ENCODE measurements at regions not wholly inside any gene's neighbourhood (a gene's known extent, or its start where the extent isn't known, plus 50 kb on each side); places are given as distances from the start of the nearest gene placed in this dataset.

GRCh38 chr2:126527836-126528490, 128.0 kb upstream of the GYPC start:
- Histone ChIP-seq H3K56ac (ENCODE audit: extremely low read depth, insufficient read depth, low read length) (no peak overlapping the region), H3K4me3 (ENCODE audit: insufficient read depth, low read depth, low read length) (no peak overlapping the region), H3K23ac (ENCODE audit: low read depth, low read length) (no peak overlapping the region), H2AK9ac (replicated peaks; ENCODE audit: low read depth, low read length, poor library complexity) (no peak overlapping the region), H3K36me3 (ENCODE audit: control insufficient read depth, insufficient read depth, low read length) (no peaks in the 10 kb centered on the region), H3K27me3 (ENCODE audit: control insufficient read depth, insufficient read depth, low read length) (no peaks in the 10 kb centered on the region), H2AK5ac (ENCODE audit: low read depth, low read length) (no peak overlapping the region), H3K9ac (ENCODE audit: low read depth, low read length) (no peak overlapping the region), H3K4me1 (ENCODE audit: control insufficient read depth, insufficient read depth, low read length) (no peaks in the 10 kb centered on the region), H3K79me1 (ENCODE audit: low read depth in 1 of 2, low read length in 2 of 2) (no peaks in the 10 kb centered on the region), H2BK5ac (ENCODE audit: low read depth, low read length, poor library complexity, severe bottlenecking) (no peak overlapping the region), H3K27ac (ENCODE audit: insufficient read depth, low read length) (no peak overlapping the region), H2BK15ac (ENCODE audit: low read depth, low read length) (no peak overlapping the region), H3K14ac (replicated peaks; ENCODE audit: low read depth, low read length) (no peak overlapping the region), H3K4ac (ENCODE audit: low read depth, low read length) (no peak overlapping the region), H3K9me3 (ENCODE audit: control insufficient read depth, insufficient read depth, low read length) (no peaks in the 10 kb centered on the region), H4K8ac (ENCODE audit: low read depth in 2 of 2, low read length in 2 of 2) (no peak overlapping the region), H4K5ac (ENCODE audit: low read depth, low read length) (no peak overlapping the region), H3K9me1 (ENCODE audit: insufficient read depth, low read length) (no peaks in the 10 kb centered on the region), H2BK120ac (ENCODE audit: low read depth, low read length) (no peak overlapping the region), H4K91ac (ENCODE audit: insufficient read depth, low read depth, low read length) (no peak overlapping the region), H3K4me2 (ENCODE audit: low read depth, low read length) (no peak overlapping the region), H2BK20ac (ENCODE audit: low read depth, low read length) (no peak overlapping the region), H4K20me1 (ENCODE audit: insufficient read depth, low read length) (no peaks in the 10 kb centered on the region; the same call in 1 of the 2 replicates), H3K18ac (ENCODE audit: low read depth, low read length) (no peak overlapping the region), H2AFZ (replicated peaks; ENCODE audit: low read length, poor library complexity) (no peak overlapping the region)
- BruUV-seq (replicated peaks): no TSS peak
- intact Hi-C loops (cut with micrococcal nuclease) (loop anchor here (1.0 kb wide), 1 partner anchor 249 kb away; no protein-coding TSS in a partner anchor), in situ Hi-C loops (cut with MboI; ENCODE audit: low sequenced_read_pairs) (loop anchor here (5.0 kb wide), 1 partner anchor 249 kb away; no protein-coding TSS in a partner anchor), dilution Hi-C loops (cut with HindIII; ENCODE audit: low sequenced_read_pairs, unreplicated experiment) (no loop called here)
- ATAC-seq (ENCODE audit: low read depth) (0 out of 2 replicates have a peak, but pooled peaks have one; percentile 42), DNase-seq (peak; percentile 58)
- POLR2A ChIA-PET (ENCODE audit: unreplicated experiment): no interaction called here
- WGBS, 2 experiments (ENCODE audit: extremely low coverage in 2 of 2, insufficient read length in 1 of 2): 40% methylated on average over 1 of the region's 8 CpGs; no CpG with 5 or more reads in 1 of the 2 experiments
- CTCF ChIA-PET: interaction anchor here (0.9 to 2.6 kb wide), 3 partner anchors 64 to 249 kb away, joined by 3 to 16 read pairs (median 3); no protein-coding TSS in a partner anchor
- no peak for TF ChIP-seq RCOR1 (IDR thresholded peaks at IDR 0.05; ENCODE audit: insufficient replicate concordance, low read length)
- TF ChIP-seq CTCF (conservative IDR thresholded peaks at IDR 0.05; ENCODE audit: low read depth, low read length): peak; percentile 62
- no peak for TF ChIP-seq MXI1 (IDR thresholded peaks at IDR 0.05; ENCODE audit: borderline replicate concordance, low read depth, low read length)
- peak; percentile 71 for TF ChIP-seq SMC3 (IDR thresholded peaks at IDR 0.05; ENCODE audit: low read depth, low read length)
- TF ChIP-seq, protein P1, sequence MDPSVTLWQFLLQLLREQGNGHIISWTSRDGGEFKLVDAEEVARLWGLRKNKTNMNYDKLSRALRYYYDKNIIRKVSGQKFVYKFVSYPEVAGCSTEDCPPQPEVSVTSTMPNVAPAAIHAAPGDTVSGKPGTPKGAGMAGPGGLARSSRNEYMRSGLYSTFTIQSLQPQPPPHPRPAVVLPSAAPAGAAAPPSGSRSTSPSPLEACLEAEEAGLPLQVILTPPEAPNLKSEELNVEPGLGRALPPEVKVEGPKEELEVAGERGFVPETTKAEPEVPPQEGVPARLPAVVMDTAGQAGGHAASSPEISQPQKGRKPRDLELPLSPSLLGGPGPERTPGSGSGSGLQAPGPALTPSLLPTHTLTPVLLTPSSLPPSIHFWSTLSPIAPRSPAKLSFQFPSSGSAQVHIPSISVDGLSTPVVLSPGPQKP (IDR thresholded peaks at IDR 0.05; ENCODE audit: borderline replicate concordance, low read depth, low read length): no peak
- TF ChIP-seq RAD21 (IDR thresholded peaks at IDR 0.05; ENCODE audit: low read length): peak; percentile 70
- no peak for TF ChIP-seq NFE2L2 (IDR thresholded peaks at IDR 0.05; ENCODE audit: low read depth, low read length)

Measured in IMR-90 (cell line).